CD4-positive, alpha-beta T cell (primary cell): ENCODE measurements at regions not wholly inside any gene's neighbourhood (a gene's known extent, or its start where the extent isn't known, plus 50 kb on each side); places are given as distances from the start of the nearest gene placed in this dataset.

Experiments used
- ATAC-seq: fragments of 200-7000 bp; cut with Tn5 transposase; one replicate; pipeline ENCODE4 v1.10.0; 2022; ENCODE audit warnings: mild to moderate bottlenecking; ENCODE audit not compliant: poor library complexity
- CTCF ChIA-PET: fragments of 350-600 bp; sonication (Branson Sonifier 250); formaldehyde crosslinking; loops from one replicate; lab custom pipeline; 2021; ENCODE audit warnings: antibody characterized with exemption, inconsistent platforms; lab: Charles Lee
- POLR2A ChIA-PET: fragments of 350-600 bp; sonication (Branson Sonifier 250); formaldehyde crosslinking; loops from one replicate; lab custom pipeline; 2021; ENCODE audit warnings: antibody characterized with exemption, inconsistent platforms; lab: Charles Lee
- DNase-seq, 14 experiments: peaks; one replicate each; pipeline ENCODE4 v3.0.0-alpha.2; 2013 to 2020; ENCODE audit warnings: mixed read lengths in 2 of 14
- H3K27ac ChIP-seq, 2 donors: one replicate each; pipeline versions ENCODE4 v1.5.1 to v1.7.0; 2013; ENCODE audit warnings: low read length in 2 of 2, low read depth in 1 of 2, mild to moderate bottlenecking in 1 of 2
- H3K27me3 ChIP-seq, 2 experiments: 1 replicate in 1 of 2; 2 replicates in 1 of 2; pipeline versions ENCODE4 v1.6.1 to v1.7.0; 2013; ENCODE audit warnings: low read length in 2 of 2, control low read depth in 1 of 2, mild to moderate bottlenecking in 1 of 2, moderate library complexity in 1 of 2; ENCODE audit not compliant: insufficient read depth in 2 of 2, control insufficient read depth in 1 of 2
- H3K36me3 ChIP-seq: one replicate; pipeline ENCODE4 v1.6.1; 2013; ENCODE audit warnings: low read length, control low read depth; ENCODE audit not compliant: insufficient read depth
- H3K4me1 ChIP-seq: one replicate; pipeline ENCODE4 v1.6.1; 2013; ENCODE audit warnings: low read length, control low read depth; ENCODE audit not compliant: insufficient read depth
- H3K4me3 ChIP-seq: one replicate; pipeline ENCODE4 v1.5.1; 2013; ENCODE audit warnings: mild to moderate bottlenecking, low read length, moderate library complexity
- H3K9me3 ChIP-seq, 2 experiments: 1 replicate in 1 of 2; 2 replicates in 1 of 2; pipeline versions ENCODE4 v1.6.1 to v1.7.0; 2013; ENCODE audit warnings: low read length in 2 of 2, mild to moderate bottlenecking in 2 of 2, control low read depth in 1 of 2, moderate library complexity in 1 of 2; ENCODE audit not compliant: control insufficient read depth in 1 of 2, insufficient read depth in 1 of 2
- H3K27ac Mint-ChIP-seq: one replicate; pipeline ENCODE4 v1.8.0; 2020; ENCODE audit warnings: mixed read lengths
- H3K27me3 Mint-ChIP-seq: one replicate; pipeline ENCODE4 v1.8.0; 2021; ENCODE audit warnings: mixed read lengths
- H3K36me3 Mint-ChIP-seq: one replicate; pipeline ENCODE4 v1.8.0; 2021; ENCODE audit warnings: low read depth, mixed read lengths
- H3K4me1 Mint-ChIP-seq: one replicate; pipeline ENCODE4 v1.8.0; 2021; ENCODE audit warnings: low read depth, mixed read lengths
- H3K4me3 Mint-ChIP-seq: one replicate; pipeline ENCODE4 v1.8.0; 2020; ENCODE audit warnings: mild to moderate bottlenecking, mixed read lengths
- H3K9me3 Mint-ChIP-seq: one replicate; pipeline ENCODE4 v1.8.0; 2020; ENCODE audit warnings: mixed read lengths
- intact Hi-C, 2 experiments: fragments of 100-400 bp; cut with DNase I in 1 of 2; cut with micrococcal nuclease in 1 of 2; formaldehyde crosslinking; loops; one replicate each; pipeline versions ENCODE4 v1.15.1 to v1.9.0; 2023 to 2025; cut with DNase I, micrococcal nuclease
- TF ChIP-seq, protein P1 (sequence below): fragments of 200-600 bp; IDR thresholded peaks from one replicate; pipeline ENCODE4 v1.8.0; 2022; ENCODE audit warnings: antibody characterized with exemption, mild to moderate bottlenecking

- H3K4me3 Mint-ChIP-seq, result no peak overlapping the region
- TF ChIP-seq, protein P1, sequence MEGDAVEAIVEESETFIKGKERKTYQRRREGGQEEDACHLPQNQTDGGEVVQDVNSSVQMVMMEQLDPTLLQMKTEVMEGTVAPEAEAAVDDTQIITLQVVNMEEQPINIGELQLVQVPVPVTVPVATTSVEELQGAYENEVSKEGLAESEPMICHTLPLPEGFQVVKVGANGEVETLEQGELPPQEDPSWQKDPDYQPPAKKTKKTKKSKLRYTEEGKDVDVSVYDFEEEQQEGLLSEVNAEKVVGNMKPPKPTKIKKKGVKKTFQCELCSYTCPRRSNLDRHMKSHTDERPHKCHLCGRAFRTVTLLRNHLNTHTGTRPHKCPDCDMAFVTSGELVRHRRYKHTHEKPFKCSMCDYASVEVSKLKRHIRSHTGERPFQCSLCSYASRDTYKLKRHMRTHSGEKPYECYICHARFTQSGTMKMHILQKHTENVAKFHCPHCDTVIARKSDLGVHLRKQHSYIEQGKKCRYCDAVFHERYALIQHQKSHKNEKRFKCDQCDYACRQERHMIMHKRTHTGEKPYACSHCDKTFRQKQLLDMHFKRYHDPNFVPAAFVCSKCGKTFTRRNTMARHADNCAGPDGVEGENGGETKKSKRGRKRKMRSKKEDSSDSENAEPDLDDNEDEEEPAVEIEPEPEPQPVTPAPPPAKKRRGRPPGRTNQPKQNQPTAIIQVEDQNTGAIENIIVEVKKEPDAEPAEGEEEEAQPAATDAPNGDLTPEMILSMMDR, result no peak
- peaks cover 6% of the 10 kb centered on the region for H3K9me3 Mint-ChIP-seq
- H3K9me3 ChIP-seq, result no peaks in the 10 kb centered on the region
- POLR2A ChIA-PET, result interaction anchor here (0.6 kb wide), 1 partner anchor 11 kb away, joined by 3 read pairs; no protein-coding TSS in a partner anchor
- H3K27ac ChIP-seq, result no peak overlapping the region
- H3K4me3 ChIP-seq, result no peak overlapping the region
- DNase-seq (no peak), ATAC-seq (no peak)
- no peaks in the 10 kb centered on the region for H3K27me3 ChIP-seq
- no peaks in the 10 kb centered on the region for H3K36me3 Mint-ChIP-seq
- intact Hi-C loops, result no loop called here
- CTCF ChIA-PET, result no interaction called here
- no peaks in the 10 kb centered on the region for H3K27me3 Mint-ChIP-seq
- no peaks in the 10 kb centered on the region for H3K36me3 ChIP-seq
- H3K27ac Mint-ChIP-seq, result no peak overlapping the region
- no peaks in the 10 kb centered on the region for H3K4me1 ChIP-seq
- no peaks in the 10 kb centered on the region for H3K4me1 Mint-ChIP-seq
Observed at GRCh38 chr9:8025551-8025950, 226.0 kb upstream of the DMAC1 start.

DNA sequence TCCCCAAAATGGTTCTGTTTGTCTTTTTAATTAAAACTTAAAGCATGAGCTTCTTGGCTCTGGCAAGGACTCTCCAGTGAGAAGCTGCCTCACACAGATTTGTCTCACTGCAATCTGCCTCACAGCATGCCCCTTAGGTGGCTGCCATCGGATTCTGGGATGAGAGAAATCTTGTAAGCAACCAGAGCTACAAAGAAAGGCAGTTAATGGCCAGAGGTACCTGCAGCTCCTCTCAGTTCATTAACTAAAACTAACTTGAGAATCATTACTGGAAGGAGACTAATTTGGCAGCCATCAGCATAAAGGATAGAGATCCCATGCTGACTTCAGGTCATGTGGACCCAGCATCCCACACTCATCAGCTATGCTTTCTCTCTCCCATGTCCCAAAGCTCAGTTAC is 220.6 kb upstream of the DMAC1 start:
- peaks cover 6% of the 10 kb centered on the region for H3K9me3 Mint-ChIP-seq
- H3K4me3 Mint-ChIP-seq, result no peak overlapping the region
- Histone ChIP-seq H3K27ac (no peak overlapping the region), H3K36me3 (no peaks in the 10 kb centered on the region), H3K9me3 (no peaks in the 10 kb centered on the region), H3K4me3 (no peak overlapping the region), H3K4me1 (no peaks in the 10 kb centered on the region), H3K27me3 (no peaks in the 10 kb centered on the region)
- H3K36me3 Mint-ChIP-seq, result no peaks in the 10 kb centered on the region
- ChIA-PET POLR2A (no interaction called here), CTCF (no interaction called here)
- H3K4me1 Mint-ChIP-seq, result no peaks in the 10 kb centered on the region
- ATAC-seq, result no peak
- no peaks in the 10 kb centered on the region for H3K27me3 Mint-ChIP-seq
- DNase-seq, result no peak
- intact Hi-C loops, result loop anchor here in 1 of 2 experiments (5.0 kb wide), 1 partner anchor 93 kb away; no protein-coding TSS in a partner anchor
- TF ChIP-seq, protein P1, result no peak
- no peak overlapping the region for H3K27ac Mint-ChIP-seq

DNA sequence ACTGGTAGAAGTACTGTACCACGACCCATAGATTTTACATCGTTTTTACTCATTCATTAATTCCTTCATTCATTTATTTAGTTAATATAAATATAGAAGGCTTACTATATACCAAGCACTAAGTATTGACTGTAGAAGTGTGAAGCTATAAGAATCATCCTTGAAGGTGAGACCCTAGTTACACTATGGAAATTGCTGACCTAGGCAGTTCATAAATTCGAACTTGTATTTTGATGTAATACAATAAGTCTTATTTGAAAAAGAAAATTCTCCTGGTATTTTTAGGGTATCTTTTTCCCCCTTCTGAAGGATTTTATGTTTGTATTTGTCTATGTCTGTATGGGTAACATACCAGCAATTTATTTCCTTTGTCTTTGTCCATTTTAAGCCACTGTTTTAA is 220.1 kb upstream of the DMAC1 start:
- H3K27me3 Mint-ChIP-seq, result no peaks in the 10 kb centered on the region
- no peaks in the 10 kb centered on the region for H3K9me3 ChIP-seq
- H3K9me3 Mint-ChIP-seq, result peaks cover 6% of the 10 kb centered on the region
- no peak overlapping the region for H3K27ac Mint-ChIP-seq
- no peaks in the 10 kb centered on the region for H3K36me3 ChIP-seq
- no peaks in the 10 kb centered on the region for H3K36me3 Mint-ChIP-seq
- TF ChIP-seq, protein P1, result no peak
- ATAC-seq, result no peak
- ChIA-PET POLR2A (no interaction called here), CTCF (no interaction called here)
- no peak overlapping the region for H3K27ac ChIP-seq
- no peaks in the 10 kb centered on the region for H3K27me3 ChIP-seq
- H3K4me3 Mint-ChIP-seq, result no peak overlapping the region
- intact Hi-C loops, result loop anchor here in 1 of 2 experiments (5.0 kb wide), 1 partner anchor 92 kb away; no protein-coding TSS in a partner anchor
- no peak overlapping the region for H3K4me3 ChIP-seq
- H3K4me1 Mint-ChIP-seq, result no peaks in the 10 kb centered on the region
- no peak for DNase-seq
- no peaks in the 10 kb centered on the region for H3K4me1 ChIP-seq
